ENCODE measurements at regions not wholly inside any gene's neighbourhood (a gene's known extent, or its start where the extent isn't known, plus 50 kb on each side); places are given as distances from the start of the nearest gene placed in this dataset.

DNA sequence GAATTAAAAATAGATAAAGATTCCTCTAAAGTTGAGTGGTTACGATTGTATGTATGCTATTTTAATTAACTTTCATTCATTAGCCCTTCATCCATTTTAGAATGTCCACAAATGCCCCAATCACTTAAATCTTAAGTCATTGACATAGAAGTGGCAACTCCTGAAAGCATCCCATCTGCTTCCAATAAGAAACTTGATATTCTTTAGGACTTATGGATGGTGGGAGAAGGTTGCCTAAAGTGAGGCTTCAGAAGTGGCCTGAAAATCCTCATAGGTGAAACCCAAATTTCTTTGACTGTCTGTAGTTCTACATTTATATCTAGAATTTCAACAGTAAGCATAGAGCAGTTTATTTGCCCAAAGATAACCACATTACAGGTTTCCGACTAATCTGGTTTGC is 161.7 kb upstream of the HMGA2 start:
- TF ChIP-seq, protein P1, sequence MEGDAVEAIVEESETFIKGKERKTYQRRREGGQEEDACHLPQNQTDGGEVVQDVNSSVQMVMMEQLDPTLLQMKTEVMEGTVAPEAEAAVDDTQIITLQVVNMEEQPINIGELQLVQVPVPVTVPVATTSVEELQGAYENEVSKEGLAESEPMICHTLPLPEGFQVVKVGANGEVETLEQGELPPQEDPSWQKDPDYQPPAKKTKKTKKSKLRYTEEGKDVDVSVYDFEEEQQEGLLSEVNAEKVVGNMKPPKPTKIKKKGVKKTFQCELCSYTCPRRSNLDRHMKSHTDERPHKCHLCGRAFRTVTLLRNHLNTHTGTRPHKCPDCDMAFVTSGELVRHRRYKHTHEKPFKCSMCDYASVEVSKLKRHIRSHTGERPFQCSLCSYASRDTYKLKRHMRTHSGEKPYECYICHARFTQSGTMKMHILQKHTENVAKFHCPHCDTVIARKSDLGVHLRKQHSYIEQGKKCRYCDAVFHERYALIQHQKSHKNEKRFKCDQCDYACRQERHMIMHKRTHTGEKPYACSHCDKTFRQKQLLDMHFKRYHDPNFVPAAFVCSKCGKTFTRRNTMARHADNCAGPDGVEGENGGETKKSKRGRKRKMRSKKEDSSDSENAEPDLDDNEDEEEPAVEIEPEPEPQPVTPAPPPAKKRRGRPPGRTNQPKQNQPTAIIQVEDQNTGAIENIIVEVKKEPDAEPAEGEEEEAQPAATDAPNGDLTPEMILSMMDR (IDR thresholded peaks at IDR 0.05; ENCODE audit: insufficient read depth, low read depth, low read length): no peak
- no peak for TF ChIP-seq EZH2 (IDR thresholded peaks at IDR 0.05; ENCODE audit: insufficient read depth, low read length)

Data from astrocyte (in vitro differentiated cells and primary cell).